A204.1 (cell line): ENCODE measurements at regions not wholly inside any gene's neighbourhood (a gene's known extent, or its start where the extent isn't known, plus 50 kb on each side); places are given as distances from the start of the nearest gene placed in this dataset.

Experiments
- FAIRE-seq: peaks from 2 replicates; lab custom pipeline; 2012; peaks lifted over from hg19 to GRCh38; lab: Jason Lieb, UNC

- no peak for FAIRE-seq
These were observed 402.7 kb downstream of the SOX9 start for GRCh38 chr17:72523491-72523890.

DNA sequence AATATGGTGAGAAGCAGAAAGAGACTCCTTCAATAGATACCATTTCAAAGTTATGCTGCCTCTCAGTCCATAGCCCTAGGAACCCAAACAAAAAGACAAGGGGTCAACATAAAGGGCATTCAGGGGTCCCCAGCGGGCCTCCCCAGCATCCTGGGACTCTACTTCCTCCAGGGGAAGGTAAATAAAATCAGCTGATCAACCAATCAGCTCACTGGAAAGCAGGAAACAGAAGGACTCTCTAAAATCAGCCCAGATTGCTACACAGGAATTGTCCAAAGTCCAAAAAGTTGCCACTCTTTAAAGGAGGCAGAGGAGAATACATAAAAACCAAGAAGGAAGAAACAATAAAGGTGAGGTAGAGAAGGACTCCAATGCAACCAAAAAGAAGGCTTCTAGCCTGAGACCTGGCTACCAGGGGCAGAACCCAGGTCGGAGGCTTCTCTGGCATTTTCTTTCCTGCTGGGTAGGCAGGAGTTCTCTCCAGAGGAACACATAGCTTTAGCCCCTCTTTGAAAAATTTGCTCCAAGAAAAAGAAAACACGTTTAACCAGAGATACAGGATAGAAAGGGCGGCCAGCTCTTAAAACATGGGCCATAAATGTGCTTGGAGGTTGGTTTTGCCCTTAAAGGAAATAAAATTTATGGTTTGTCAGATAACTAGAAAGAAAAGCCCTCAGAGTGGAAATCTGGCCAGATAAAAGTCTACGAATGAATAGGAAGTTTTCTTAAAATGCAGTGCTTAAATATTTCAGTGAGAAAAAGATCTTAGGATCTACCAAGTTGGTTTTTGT lies 404.6 kb downstream of the SOX9 start:
- no peak for FAIRE-seq

GRCh38 chr17:72526769-72527168 lies 405.9 kb downstream of the SOX9 start:
- no peak for FAIRE-seq

GRCh38 chr17:72527789-72528188 lies 407.0 kb downstream of the SOX9 start:
- FAIRE-seq, result no peak

DNA sequence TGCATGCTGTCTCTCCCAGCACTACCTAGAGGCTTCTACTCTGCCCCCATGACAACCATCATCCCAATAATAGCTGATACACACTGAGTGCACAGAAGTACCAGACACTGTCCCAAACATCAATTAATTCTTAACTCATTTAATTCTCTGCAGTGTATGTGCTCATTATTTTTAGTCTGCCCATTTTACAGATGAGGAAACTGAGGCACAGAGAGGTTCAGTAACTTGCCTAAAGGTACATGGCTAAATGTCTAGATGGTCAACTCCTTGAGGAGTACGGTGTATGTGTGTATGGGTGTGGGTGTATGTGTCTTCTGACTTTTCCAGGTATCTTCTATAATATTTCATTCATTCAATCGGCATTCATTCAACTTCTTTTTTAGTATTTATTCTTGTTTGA lies 407.9 kb downstream of the SOX9 start:
- no peak for FAIRE-seq

GRCh38 chr17:72529386-72529785 lies 408.6 kb downstream of the SOX9 start:
- no peak for FAIRE-seq

GRCh38 chr17:72530454-72530853 lies 409.6 kb downstream of the SOX9 start:
- FAIRE-seq, result no peak

- FAIRE-seq, result no peak
These were observed 410.9 kb downstream of the SOX9 start for GRCh38 chr17:72531729-72532128.

DNA sequence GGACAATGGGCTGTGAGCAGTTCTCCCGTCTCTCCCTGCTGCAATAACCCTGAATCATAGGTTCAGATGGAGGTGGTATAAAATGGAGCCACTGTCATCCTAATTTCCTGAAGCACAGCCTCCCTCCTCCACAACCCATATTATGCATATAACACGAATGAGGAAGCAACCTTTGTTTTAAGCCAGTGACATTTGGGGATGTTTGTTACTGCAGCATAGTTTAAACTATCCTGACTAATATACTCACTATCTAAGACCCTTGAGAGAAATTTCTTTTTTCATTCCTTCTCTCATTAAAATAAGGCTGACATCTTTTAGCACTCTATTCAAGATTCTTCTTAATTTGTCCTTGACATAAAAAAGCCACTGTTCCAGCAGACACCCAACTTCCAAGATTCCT lies 413.4 kb downstream of the SOX9 start:
- FAIRE-seq, result no peak

DNA sequence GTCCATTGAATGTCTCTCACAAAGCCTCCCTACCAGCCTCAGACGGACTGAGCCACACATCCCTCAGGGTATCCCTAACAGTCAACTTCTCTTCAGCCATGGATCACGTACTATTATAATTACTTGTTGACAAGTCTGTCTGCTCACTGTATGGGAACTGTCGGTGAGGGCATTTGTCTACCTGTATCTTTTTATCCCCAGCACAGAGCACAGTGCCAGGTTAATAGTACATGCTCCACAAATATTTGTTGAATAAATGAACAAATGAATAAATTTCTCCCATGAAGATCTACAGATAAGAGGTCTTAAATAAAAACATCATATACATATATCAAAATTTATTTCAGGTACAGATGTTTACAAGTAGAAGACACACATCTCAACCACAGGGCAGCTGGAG lies 414.0 kb downstream of the SOX9 start:
- no peak for FAIRE-seq

DNA sequence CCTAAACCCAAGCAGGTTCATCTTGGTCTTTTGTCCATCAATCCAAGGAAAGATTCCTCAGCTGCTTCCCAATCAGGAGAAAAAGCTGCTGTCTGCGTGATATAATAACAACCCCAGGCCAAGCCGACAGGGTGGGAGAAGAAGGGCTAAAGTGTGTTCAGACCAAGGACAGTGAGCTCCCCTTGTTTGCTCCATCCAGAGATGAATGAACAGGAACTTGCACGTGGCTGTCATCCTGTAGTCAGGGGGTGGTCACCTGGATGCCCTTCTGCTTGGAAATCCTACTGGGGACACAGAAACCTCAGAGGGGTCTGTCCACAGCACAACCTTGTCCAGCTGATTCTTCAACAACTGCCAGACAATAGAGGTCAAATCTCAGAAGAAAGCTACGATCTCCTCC lies 414.5 kb downstream of the SOX9 start:
- FAIRE-seq, result no peak

DNA sequence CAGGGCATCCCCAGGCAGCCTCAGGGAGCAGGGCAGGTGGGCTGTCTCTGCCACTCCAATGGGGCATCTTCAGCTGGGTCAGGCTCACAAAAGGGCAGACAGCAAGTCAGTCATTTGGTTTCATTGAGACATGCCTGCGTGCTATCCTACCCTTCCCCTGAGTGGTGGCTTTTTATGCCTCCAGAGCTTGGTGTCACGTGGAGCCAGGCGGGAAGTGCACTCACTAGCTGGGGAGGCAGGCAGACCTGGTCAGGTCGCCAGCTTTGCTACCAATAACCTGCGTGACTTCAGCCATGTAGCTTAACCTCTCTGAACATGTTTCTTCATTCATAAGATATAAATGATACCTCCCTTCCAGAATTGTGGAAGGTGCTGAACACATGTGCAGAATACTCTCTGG lies 415.0 kb downstream of the SOX9 start:
- no peak for FAIRE-seq

DNA sequence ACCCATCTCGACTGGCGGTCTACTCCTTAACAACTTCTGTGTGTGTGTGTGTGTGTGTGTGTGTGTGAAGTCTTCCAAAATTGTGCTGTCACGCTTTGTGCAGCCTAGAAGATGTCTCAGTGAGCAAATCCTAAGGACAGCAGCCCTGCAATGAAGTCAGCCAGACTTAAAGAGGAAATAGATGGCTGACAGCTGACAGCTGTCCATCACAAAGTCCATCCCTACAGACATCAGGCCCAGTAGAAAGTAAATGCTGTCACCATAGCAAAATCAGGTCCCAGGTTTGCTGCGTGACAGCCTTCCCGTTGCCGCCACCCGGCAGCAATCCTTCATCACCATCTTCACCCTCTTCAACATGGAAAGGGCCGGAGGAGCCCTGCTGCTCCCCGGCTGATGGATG lies 416.0 kb downstream of the SOX9 start:
- FAIRE-seq, result no peak

GRCh38 chr17:72538443-72538842 lies 417.6 kb downstream of the SOX9 start:
- FAIRE-seq, result no peak

GRCh38 chr17:72538901-72539352 lies 418.1 kb downstream of the SOX9 start:
- FAIRE-seq, result no peak

DNA sequence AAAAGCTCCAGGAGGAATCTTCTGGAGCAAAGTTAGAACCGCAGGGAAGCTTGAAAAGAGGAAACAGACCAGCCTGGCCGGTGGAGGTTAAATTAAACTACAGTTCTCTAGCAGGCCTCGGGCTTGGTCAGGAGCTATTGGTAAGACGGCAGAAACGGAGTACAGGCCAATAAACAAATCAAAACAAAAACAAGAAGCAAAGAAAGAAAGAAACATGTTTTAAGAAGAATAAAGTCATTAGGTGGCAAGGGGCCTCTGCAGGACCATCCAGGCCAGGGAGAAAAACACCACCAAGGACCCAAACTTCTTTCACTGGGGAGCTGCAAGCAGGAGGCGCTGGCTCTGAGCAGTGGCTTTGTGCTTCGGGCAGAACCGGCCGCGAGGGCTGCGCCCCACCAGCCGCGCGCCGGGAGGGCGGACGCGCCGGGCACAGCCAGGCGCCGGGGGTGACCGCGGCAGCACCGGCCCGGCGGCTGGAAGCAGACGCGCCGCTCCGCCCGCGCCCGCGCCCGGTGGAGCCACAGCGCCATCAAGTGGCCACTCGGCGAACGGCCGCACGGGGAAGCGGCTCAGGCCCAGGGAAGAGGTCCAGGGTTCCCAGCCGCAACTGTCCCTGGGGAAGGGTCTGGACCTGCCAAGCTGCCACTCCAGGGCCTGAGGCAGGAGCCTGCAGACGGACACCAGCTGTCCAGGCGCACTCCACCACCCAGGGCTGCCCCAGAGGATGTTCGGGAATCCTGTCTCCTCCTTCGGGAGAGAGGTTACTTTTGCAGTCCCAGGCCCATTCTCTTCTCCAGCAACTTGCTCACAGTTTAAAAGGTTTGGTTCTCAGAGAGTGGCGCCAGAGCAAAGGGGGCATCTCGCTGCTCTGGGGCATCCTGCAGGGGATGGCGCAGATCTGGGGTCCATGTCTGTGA lies 419.4 kb downstream of the SOX9 start:
- FAIRE-seq, result no peak

DNA sequence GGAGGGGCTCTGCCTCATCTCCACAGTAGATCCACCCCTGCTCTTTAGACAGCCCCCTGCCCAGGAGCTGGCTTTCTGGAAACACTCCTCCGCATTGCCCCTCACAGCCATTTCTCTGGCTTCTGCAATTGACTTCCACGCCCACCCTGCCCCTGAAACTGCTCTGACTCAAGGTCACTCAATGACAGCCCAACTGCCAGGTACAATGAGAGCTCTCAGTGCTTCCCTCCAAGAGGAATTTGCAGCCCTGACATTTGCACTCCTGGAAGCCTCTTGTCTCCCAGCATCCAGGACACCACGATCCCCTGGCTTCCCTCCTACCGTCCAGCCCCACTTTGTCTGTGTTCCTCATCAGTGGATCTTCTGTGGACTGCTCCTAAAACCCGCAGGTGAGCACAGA lies 421.5 kb downstream of the SOX9 start:
- FAIRE-seq, result no peak

DNA sequence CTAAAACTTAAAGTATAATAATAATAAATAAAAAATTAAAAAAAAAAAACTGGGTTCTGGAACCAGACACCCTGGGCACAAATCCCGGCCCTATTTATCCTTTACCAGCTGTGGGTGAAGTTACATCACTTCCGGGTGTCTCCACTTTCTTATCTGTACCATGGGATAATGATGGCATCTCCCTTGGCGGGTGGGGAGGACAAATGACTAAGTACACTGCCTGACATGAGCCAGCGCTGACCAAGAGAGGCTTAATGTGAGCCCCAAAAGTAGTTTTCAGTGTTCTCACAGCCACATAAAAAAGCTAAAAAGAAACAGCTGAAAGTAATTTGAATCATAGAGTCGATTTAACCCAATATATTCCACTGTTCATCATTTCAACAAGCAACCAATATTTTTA lies 424.9 kb downstream of the SOX9 start:
- FAIRE-seq, result no peak

GRCh38 chr17:72553051-72553755 lies 432.4 kb downstream of the SOX9 start:
- no peak for FAIRE-seq

DNA sequence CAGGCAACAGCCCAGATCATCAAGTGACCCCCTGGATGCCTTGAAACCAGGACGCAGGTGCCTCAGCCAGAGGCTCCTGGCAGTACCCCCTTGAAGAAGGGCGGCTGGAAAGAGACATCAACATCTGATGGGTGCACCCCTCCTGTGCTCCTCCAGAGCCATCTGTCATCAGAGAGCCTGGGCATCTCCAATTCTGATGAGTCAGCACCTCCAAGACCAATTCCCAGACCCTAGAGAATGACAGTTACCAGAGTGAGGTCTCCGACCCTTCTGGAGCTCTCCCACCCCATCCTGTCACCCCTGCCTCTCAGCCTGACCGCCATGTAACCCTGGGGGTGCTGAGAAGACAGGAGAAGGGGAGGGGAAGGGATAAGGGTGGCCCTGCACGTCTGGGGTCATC lies 433.7 kb downstream of the SOX9 start:
- no peak for FAIRE-seq

GRCh38 chr17:72555052-72555451 lies 434.2 kb downstream of the SOX9 start:
- no peak for FAIRE-seq

DNA sequence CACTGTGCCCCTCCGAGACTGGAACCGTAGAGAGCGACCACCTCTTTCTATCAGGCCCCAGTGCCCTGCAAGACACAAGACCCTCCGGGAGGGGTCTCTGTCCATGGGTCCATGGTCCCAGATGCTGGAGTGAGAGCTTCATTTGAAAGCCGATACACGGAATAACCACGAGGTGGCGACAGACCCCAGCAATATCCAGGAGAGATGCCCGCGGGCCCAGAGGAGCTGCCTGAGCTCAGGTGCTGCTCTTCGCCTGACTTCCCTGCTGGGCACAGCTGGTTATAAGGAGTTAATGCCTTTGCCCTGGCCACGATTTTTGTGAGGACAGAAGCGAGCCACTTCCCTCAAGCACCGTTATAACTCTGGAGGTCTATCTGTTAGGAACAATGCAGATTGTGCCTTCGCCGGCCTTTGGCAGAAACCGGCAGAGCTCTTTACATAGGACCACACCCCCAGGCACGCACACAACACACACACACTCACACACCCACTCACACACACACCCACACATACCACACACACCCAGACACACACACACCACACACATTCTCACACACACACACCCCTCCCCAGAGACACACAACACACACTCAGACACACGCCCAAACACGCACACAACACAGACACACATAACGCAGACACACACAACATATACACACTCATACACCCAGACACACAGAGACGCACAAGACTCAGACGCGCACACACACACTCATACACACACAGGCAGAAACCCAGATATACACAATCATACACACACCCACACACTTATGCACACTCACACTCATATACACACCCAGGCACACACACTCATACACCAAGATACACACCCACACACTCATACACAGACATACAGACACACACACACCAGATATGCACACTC lies 436.4 kb downstream of the SOX9 start:
- FAIRE-seq, result no peak
